ENCODE measurements at regions not wholly inside any gene's neighbourhood (a gene's known extent, or its start where the extent isn't known, plus 50 kb on each side); places are given as distances from the start of the nearest gene placed in this dataset.

- H3K56ac ChIP-seq (ENCODE audit: insufficient read length, low read depth, low read length), result no peak overlapping the region
- no peaks in the 10 kb centered on the region for H3K79me2 ChIP-seq (ENCODE audit: insufficient read depth, low read length)
- peaks cover 0 to 2% of the 10 kb centered on the region in 2 experiments; a peak in 1 of 5 replicates for H3K9me3 Mint-ChIP-seq
- no peak overlapping the region for H2BK20ac ChIP-seq (ENCODE audit: low read depth, low read length, poor library complexity, severe bottlenecking)
- no peak overlapping the region for H2BK120ac ChIP-seq (ENCODE audit: low read depth, low read length, poor library complexity, severe bottlenecking)
- H2BK15ac ChIP-seq (ENCODE audit: low read depth, low read length), result no peak overlapping the region
- H3K9me3 ChIP-seq (ENCODE audit: control insufficient read depth, low read depth, low read length), result no peaks in the 10 kb centered on the region
- H4K20me1 ChIP-seq (ENCODE audit: control insufficient read depth, insufficient read depth, insufficient read length), result no peaks in the 10 kb centered on the region
- H3K23ac ChIP-seq (ENCODE audit: insufficient read length, low read depth, low read length), result no peak overlapping the region
- no peak overlapping the region for H2AK5ac ChIP-seq (ENCODE audit: insufficient read length, low read length)
- no peaks in the 10 kb centered on the region for H3K27me3 Mint-ChIP-seq (ENCODE audit: low read depth)
- WGBS (ENCODE audit: extremely low coverage, insufficient read length, low lambda C conversion rate), result no CpG with 5 or more reads among the region's 4 CpGs
- H2AFZ ChIP-seq (ENCODE audit: low read length), result no peak overlapping the region
- H4K91ac ChIP-seq (ENCODE audit: insufficient read length, low read depth, low read length), result no peak overlapping the region
- no peak overlapping the region for H2BK12ac ChIP-seq (ENCODE audit: insufficient read length, low read depth, low read length)
- no peak overlapping the region for H3K27ac ChIP-seq (ENCODE audit: insufficient read length, low read depth, low read length)
- no peak overlapping the region for H3K27ac Mint-ChIP-seq
- DNase-seq, result no peak
- H3K9ac ChIP-seq (ENCODE audit: extremely low read depth, insufficient read length, low read length), result no peak overlapping the region
- no peak overlapping the region for H2BK5ac ChIP-seq (ENCODE audit: insufficient read length, low read length)
- no peaks in the 10 kb centered on the region for H3K27me3 ChIP-seq (ENCODE audit: insufficient read depth, low read length)
- no peaks in the 10 kb centered on the region for H3K36me3 Mint-ChIP-seq (ENCODE audit: insufficient read depth in 1 of 3, low read depth in 3 of 3)
- no peak overlapping the region for H3T11ph ChIP-seq (ENCODE audit: low read length)
- no peaks in the 10 kb centered on the region for H3K4me1 Mint-ChIP-seq
- no peak overlapping the region for H4K8ac ChIP-seq (replicated peaks; ENCODE audit: insufficient read length, low read depth, low read length)
- no peak overlapping the region for H3K14ac ChIP-seq (ENCODE audit: insufficient read depth, low read length)
- H3K18ac ChIP-seq (ENCODE audit: insufficient read length, low read depth, low read length), result no peak overlapping the region
- no peaks in the 10 kb centered on the region for H3K4me1 ChIP-seq (ENCODE audit: insufficient read depth, low read length)
- no peak overlapping the region for H3K4ac ChIP-seq (ENCODE audit: low read depth, low read length)
- no peaks in the 10 kb centered on the region for H3K23me2 ChIP-seq (ENCODE audit: insufficient read length, low read depth, low read length, poor library complexity, severe bottlenecking)
- no peak overlapping the region for H3K4me3 Mint-ChIP-seq
- TF ChIP-seq, protein P1, sequence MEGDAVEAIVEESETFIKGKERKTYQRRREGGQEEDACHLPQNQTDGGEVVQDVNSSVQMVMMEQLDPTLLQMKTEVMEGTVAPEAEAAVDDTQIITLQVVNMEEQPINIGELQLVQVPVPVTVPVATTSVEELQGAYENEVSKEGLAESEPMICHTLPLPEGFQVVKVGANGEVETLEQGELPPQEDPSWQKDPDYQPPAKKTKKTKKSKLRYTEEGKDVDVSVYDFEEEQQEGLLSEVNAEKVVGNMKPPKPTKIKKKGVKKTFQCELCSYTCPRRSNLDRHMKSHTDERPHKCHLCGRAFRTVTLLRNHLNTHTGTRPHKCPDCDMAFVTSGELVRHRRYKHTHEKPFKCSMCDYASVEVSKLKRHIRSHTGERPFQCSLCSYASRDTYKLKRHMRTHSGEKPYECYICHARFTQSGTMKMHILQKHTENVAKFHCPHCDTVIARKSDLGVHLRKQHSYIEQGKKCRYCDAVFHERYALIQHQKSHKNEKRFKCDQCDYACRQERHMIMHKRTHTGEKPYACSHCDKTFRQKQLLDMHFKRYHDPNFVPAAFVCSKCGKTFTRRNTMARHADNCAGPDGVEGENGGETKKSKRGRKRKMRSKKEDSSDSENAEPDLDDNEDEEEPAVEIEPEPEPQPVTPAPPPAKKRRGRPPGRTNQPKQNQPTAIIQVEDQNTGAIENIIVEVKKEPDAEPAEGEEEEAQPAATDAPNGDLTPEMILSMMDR (conservative IDR thresholded peaks at IDR 0.05), result no peak
- H3K79me1 ChIP-seq (ENCODE audit: insufficient read depth, low read depth, low read length, poor library complexity, severe bottlenecking), result no peaks in the 10 kb centered on the region
- no peak overlapping the region for H4K5ac ChIP-seq (ENCODE audit: insufficient read length, low read depth, low read length)
- no peak overlapping the region for H3K4me2 ChIP-seq (ENCODE audit: insufficient read depth, insufficient read length, low read length)
Measured at GRCh38 chr20:55116598-55116997, 641.2 kb downstream of the DOK5 start.

Data from H9 (cell line).